Coronary artery (tissue), 2 donors: ENCODE measurements at regions not wholly inside any gene's neighbourhood (a gene's known extent, or its start where the extent isn't known, plus 50 kb on each side); places are given as distances from the start of the nearest gene placed in this dataset.

Experiments used
- DNase-seq: peaks from one replicate; pipeline ENCODE4 v3.0.0-alpha.2; 2017; ENCODE audit warnings: low spot score
- H3K27ac ChIP-seq, 2 donors: fragments of 200-600 bp; sonication (generic); one replicate each; pipeline ENCODE4 v1.5.1; 2016 to 2019
- H3K4me3 ChIP-seq: fragments of 200-600 bp; sonication (generic); 2 replicates; pipeline ENCODE4 v1.5.1; 2016; ENCODE audit warnings: mild to moderate bottlenecking, moderate library complexity
- TF ChIP-seq, protein P1 (sequence below): fragments of 200-600 bp; sonication (generic); IDR thresholded peaks from one replicate; pipeline ENCODE4 v1.5.1; 2019; ENCODE audit warnings: antibody characterized with exemption

- TF ChIP-seq, protein P1, sequence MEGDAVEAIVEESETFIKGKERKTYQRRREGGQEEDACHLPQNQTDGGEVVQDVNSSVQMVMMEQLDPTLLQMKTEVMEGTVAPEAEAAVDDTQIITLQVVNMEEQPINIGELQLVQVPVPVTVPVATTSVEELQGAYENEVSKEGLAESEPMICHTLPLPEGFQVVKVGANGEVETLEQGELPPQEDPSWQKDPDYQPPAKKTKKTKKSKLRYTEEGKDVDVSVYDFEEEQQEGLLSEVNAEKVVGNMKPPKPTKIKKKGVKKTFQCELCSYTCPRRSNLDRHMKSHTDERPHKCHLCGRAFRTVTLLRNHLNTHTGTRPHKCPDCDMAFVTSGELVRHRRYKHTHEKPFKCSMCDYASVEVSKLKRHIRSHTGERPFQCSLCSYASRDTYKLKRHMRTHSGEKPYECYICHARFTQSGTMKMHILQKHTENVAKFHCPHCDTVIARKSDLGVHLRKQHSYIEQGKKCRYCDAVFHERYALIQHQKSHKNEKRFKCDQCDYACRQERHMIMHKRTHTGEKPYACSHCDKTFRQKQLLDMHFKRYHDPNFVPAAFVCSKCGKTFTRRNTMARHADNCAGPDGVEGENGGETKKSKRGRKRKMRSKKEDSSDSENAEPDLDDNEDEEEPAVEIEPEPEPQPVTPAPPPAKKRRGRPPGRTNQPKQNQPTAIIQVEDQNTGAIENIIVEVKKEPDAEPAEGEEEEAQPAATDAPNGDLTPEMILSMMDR: no peak
- no peak overlapping the region for H3K27ac ChIP-seq
- no peak for DNase-seq
- no peak overlapping the region for H3K4me3 ChIP-seq
Measured at GRCh38 chr5:3101561-3101960, 350.1 kb upstream of the IRX2 start.

- Histone ChIP-seq H3K4me3 (no peak overlapping the region), H3K27ac (no peak overlapping the region)
- TF ChIP-seq, protein P1: no peak
- DNase-seq: no peak
Measured at GRCh38 chr5:3100921-3101551, 349.6 kb upstream of the IRX2 start.

GRCh38 chr5:3099954-3100353, 348.5 kb upstream of the IRX2 start:
- Histone ChIP-seq H3K27ac (no peak overlapping the region), H3K4me3 (no peak overlapping the region)
- no peak for DNase-seq
- TF ChIP-seq, protein P1: no peak

GRCh38 chr5:3099526-3099925, 348.0 kb upstream of the IRX2 start:
- Histone ChIP-seq H3K4me3 (no peak overlapping the region), H3K27ac (no peak overlapping the region)
- no peak for DNase-seq
- TF ChIP-seq, protein P1: no peak

DNA sequence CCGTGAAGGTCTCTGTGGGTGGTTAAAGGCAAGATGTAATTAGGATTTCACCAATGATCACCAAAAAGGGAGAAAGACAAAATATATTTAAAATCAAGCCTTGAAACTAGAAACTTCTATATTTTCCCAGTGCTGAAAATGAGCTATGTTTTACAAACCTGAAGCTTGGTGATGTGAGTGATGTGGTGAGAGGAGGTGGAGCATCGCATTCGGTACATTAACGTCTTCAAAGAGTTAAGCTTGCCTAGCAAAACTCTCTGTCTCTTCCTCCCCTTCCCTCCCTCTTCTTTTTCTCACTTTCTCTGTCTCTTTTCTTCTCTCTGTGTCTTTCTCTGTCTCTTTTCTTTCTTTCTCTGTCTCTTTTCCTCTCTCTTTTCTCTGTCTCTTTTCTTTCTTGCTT, 347.3 kb upstream of the IRX2 start:
- no peak overlapping the region for H3K4me3 ChIP-seq
- H3K27ac ChIP-seq: no peak overlapping the region
- TF ChIP-seq, protein P1: no peak
- no peak for DNase-seq

- DNase-seq: no peak
- Histone ChIP-seq H3K4me3 (no peak overlapping the region), H3K27ac (no peak overlapping the region)
- TF ChIP-seq, protein P1: no peak
Measured at GRCh38 chr5:3092664-3093063, 341.2 kb upstream of the IRX2 start.

GRCh38 chr5:3092211-3092610, 340.7 kb upstream of the IRX2 start:
- DNase-seq: no peak
- TF ChIP-seq, protein P1: no peak
- H3K4me3 ChIP-seq: no peak overlapping the region
- H3K27ac ChIP-seq: no peak overlapping the region
